ENCODE measurements at regions not wholly inside any gene's neighbourhood (a gene's known extent, or its start where the extent isn't known, plus 50 kb on each side); places are given as distances from the start of the nearest gene placed in this dataset.

DNA sequence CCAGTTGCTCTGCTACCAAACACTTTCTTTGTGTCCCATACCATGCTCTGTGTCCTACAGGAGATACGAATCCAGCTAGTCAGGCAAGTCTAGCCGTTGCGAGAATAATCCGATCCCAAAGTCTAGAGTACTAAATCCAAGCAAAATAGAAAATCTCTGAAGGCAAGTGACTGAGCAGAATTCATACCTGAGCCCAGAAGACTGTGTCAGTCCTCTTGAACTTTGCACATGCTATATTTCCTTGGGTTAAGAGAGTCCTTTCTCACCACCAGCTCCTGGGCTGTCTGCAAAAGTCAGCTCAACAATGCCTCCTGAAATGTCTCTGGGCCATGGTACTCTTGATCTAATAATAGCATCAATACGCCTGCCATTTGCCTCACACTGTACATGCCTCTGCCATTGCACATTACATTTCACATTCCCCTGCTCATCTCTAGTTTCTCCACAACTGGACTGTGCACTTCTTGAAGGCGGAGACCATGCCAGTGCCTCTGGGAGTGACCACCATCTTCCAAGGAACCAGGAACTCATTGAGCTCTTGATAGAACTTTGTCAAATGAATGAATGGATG lies 265.8 kb upstream of the ID2 start:
- Mint-ChIP-seq H3K4me3 (no peak overlapping the region), H3K36me3 (ENCODE audit: low read depth) (no peaks in the 10 kb centered on the region), H3K4me1 (ENCODE audit: low read depth) (no peaks in the 10 kb centered on the region), H3K9me3 (no peaks in the 10 kb centered on the region), H3K27ac (no peak overlapping the region), H3K27me3 (peaks cover 4% of the 10 kb centered on the region)
- no peak for DNase-seq

DNA sequence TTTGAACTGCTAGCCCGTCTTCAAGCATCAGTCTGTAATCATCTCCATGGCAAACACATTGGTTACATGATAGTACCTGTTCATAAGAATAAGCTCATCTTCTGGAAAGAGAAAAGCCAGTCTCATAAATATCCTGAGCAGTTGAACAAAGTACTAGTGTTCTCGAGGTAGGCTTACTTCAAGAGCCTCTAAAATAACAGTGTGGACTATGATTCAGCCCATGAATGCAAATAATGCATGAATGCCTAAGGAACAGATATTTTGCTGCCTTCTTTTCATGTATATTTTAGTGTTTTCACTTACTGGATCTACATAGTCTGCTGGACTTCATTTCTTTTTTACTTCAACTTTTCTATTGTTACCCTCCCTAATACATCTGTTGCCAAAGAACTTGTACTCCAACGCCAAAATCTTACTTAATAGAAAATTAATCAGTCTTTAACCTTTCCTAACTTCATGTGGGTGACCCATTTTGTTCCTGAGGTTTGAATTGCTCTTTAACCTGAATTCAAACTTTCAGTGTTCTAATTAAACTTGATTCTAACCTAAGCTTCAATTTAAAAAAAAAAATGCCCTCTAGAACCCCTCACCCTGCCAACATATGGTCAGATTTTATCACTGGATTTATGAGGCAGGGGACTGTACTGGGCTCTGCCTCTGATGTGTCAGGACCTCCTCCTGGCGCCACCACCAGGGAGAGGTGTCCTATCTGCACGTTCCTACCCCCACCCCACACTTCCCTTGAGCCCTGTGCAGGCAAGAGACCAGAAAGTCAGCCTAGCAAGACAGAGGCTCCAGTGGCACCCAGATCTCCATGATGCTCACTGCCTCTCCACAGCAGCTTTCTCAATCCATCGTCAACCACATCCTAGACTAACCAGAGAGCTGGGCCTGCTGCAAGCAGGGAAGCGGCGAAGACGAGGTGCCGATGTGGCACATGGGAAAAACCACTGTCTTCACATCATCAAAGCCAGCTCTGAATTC lies 264.7 kb upstream of the ID2 start:
- no peaks in the 10 kb centered on the region for H3K4me1 Mint-ChIP-seq (ENCODE audit: low read depth)
- H3K36me3 Mint-ChIP-seq (ENCODE audit: low read depth) = no peaks in the 10 kb centered on the region
- peaks cover 4% of the 10 kb centered on the region for H3K27me3 Mint-ChIP-seq
- H3K27ac Mint-ChIP-seq = no peak overlapping the region
- DNase-seq = peak; percentile 27
- H3K9me3 Mint-ChIP-seq = no peaks in the 10 kb centered on the region
- H3K4me3 Mint-ChIP-seq = no peak overlapping the region

DNA sequence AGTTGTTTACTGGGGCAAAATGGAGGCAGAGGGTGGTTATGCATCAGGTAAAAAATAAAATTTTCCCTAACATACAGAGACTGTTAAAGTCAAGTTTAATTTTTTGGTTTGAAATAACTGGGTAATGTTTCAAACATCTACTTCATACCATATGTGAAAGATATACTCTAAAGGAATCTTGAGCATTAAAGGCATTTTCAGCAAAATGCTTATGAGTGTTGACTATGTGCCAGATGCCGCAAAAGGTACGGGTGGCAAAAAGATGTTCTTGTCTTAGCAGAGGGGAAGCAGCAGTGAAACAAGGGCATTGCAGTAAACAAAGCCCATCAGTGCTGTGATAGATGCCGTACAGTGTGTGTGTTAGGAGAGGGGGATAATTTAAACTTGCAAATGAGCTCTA lies 263.1 kb upstream of the ID2 start:
- Mint-ChIP-seq H3K36me3 (ENCODE audit: low read depth) (no peaks in the 10 kb centered on the region), H3K27me3 (no peaks in the 10 kb centered on the region), H3K4me3 (no peak overlapping the region), H3K9me3 (no peaks in the 10 kb centered on the region), H3K4me1 (ENCODE audit: low read depth) (no peaks in the 10 kb centered on the region), H3K27ac (no peak overlapping the region)
- DNase-seq = no peak

DNA sequence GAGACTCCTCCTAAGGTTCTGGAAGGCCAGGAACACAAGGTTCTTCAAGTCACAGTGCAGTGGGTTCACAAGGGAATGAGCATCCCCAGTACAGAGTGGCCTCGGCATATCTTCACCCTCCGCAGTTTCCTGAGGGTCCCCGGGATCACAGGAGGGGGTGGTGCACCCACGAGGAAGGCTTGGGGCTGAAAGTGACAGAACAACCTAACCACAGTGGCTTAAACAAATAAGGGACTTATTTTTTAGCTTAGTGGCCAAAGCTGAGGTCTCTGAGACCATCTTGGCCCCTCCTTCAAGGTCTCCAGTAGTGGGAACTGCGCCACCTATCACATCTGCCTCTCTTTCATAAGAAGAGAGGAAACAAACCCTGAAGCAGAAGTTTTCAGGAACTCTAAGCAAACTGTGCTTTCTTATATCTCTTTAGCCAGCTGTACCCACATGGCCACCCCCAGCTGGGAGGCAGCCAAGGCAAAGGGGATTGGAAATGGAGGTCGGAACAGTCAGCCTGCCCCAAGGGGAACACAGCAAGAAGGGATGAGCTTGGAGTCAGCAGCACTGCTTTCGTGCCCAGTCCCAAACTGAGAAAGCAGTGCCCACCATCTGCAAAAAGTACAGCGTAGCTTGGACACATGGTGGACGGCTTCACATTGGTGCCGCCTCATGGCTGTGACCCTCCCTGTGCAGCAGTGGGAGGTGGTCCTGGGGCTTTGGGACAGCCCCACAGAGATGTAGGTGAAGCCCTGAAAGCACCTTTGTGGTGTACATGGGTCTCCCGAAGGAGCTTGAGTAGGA lies 260.0 kb upstream of the ID2 start:
- peak; percentile 22 for DNase-seq
- no peak overlapping the region for H3K27ac Mint-ChIP-seq
- H3K27me3 Mint-ChIP-seq = peaks cover 2% of the 10 kb centered on the region
- H3K4me1 Mint-ChIP-seq (ENCODE audit: low read depth) = peaks cover 15% of the 10 kb centered on the region
- H3K9me3 Mint-ChIP-seq = no peaks in the 10 kb centered on the region
- no peak overlapping the region for H3K4me3 Mint-ChIP-seq
- H3K36me3 Mint-ChIP-seq (ENCODE audit: low read depth) = no peaks in the 10 kb centered on the region

DNA sequence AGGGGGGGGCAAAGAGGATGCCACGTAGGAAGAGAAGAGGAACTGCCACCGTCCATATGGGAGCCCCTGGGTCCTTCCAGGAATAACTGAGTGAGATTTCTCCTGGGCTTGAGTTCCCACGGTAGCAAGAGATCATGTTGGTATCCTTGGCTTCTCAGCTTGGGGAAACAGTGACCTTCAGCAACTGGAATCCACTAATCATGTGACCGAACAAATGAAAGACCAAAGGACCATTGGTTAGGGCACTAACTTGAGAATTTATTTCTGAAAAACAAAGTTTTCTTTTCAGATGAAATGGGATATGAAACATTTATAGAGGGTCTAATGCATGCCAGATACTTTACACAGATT lies 259.4 kb upstream of the ID2 start:
- DNase-seq = no peak
- Mint-ChIP-seq H3K36me3 (ENCODE audit: low read depth) (no peaks in the 10 kb centered on the region), H3K27me3 (peaks cover 2% of the 10 kb centered on the region), H3K9me3 (no peaks in the 10 kb centered on the region), H3K4me3 (no peak overlapping the region), H3K27ac (no peak overlapping the region), H3K4me1 (ENCODE audit: low read depth) (peaks cover 15% of the 10 kb centered on the region)

DNA sequence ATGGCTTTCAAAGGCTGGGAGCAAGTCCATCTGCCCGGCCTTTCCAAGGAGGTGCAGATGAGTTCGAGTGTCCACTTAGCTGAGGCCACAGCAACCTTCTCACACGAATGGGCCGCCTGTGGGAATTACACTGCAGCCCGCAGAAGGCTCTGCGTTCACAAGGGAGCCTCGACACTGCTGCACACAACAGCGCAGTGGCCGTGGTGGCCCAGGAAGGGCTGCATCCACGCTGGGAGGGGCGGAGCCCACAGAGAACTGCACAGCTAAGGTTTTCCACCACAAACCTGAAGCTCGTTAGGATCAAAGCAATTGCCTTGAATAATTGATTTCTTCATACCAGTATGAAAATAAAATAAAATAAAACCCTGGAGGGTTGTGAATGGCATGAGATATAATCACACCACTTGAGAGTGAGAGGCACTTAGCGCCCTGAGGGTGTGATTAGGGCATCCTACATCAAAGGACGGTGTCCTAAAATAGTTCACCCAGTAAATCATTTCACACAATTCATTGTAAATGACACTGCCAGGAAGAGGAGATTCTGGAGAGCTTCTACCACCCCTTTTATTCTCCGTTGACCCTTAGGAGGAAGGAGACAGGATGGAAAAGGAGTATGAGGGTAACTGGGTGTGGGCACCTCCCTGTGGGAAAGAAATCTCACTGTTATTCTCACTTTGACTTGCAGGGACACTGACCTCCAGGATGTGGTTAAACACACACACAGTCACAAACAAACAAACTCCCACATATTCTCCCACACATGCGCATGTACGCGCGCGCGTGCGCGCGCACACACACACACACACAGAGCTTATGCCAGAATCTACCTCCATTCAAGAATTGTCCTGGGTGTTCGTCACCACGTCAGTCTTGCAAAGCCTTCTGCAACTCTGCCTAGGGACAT lies 256.6 kb upstream of the ID2 start:
- Mint-ChIP-seq H3K27me3 (peaks cover 2% of the 10 kb centered on the region), H3K9me3 (no peaks in the 10 kb centered on the region), H3K4me1 (ENCODE audit: low read depth) (peaks cover 15% of the 10 kb centered on the region), H3K4me3 (no peak overlapping the region), H3K36me3 (ENCODE audit: low read depth) (no peaks in the 10 kb centered on the region), H3K27ac (peak overlapping the region; percentile 13)
- no peak for DNase-seq

DNA sequence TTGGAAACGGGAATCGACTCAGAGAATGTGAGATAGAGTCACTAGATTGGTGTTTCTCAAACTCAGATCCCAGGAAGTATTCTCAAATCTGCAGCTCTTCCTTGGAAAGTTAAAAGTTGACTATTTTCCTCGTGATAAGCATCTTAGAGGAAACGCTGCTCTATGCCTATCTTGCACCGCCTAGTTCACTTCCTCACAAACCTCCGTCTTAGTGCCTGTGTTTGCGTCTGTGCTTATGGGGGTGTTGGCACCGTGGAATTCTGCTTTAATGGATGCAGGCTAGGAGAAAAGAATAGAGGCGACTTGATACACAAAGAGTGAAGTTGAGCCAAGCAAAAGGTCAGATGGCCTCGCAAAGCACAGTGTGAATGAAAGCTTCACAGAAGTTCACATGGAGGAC lies 255.3 kb upstream of the ID2 start:
- no peak overlapping the region for H3K4me3 Mint-ChIP-seq

DNA sequence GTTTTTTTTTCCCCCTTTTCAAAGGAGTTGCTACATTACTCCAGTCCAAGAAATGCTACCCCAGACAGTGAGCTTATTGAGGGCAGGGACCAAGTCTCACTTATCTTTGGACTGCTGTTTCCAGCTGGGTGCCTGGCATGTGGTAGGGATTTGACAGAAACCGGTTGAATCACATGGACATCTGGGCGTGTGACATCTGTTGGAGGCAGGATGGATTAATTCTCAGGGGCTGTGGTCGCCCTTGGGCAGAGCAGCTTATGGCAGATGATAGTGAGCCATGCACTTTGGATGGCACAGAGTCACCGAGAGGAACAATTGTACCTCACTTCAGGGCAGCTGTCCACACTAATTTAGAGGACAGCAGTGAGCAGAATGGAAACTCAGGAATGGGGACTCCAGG lies 254.6 kb upstream of the ID2 start:
- DNase-seq = no peak
- H3K27me3 Mint-ChIP-seq = peaks cover 2% of the 10 kb centered on the region
- H3K36me3 Mint-ChIP-seq (ENCODE audit: low read depth) = no peaks in the 10 kb centered on the region
- H3K4me1 Mint-ChIP-seq (ENCODE audit: low read depth) = peaks cover 18% of the 10 kb centered on the region
- H3K9me3 Mint-ChIP-seq = no peaks in the 10 kb centered on the region
- H3K4me3 Mint-ChIP-seq = no peak overlapping the region
- no peak overlapping the region for H3K27ac Mint-ChIP-seq

More for the DNA sequence above, 255.3 kb upstream of the ID2 start:
- Mint-ChIP-seq H3K27ac (no peak overlapping the region), H3K27me3 (peaks cover 2% of the 10 kb centered on the region), H3K9me3 (no peaks in the 10 kb centered on the region), H3K4me1 (ENCODE audit: low read depth) (peaks cover 15% of the 10 kb centered on the region), H3K36me3 (ENCODE audit: low read depth) (no peaks in the 10 kb centered on the region)
- DNase-seq = no peak

DNA sequence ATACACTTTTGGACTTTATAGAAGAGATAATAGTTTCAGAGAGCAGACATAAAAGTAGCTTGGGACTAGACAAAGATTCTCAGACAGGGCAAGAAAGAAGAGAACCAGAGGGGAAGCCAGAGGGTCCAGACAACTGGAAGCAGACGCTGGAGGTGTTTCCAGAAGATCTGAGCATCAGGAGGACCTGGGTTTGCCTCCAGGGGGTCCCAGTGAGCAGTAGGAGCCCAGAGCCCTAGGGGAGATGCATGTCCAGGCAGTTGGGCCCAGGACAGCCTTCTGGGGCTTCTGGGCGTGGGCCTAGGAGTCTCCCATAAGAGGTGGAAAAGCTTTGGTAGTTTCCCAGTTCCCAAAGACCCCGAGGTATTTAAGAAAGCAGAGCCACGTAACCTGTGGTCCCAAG lies 251.2 kb upstream of the ID2 start:
- DNase-seq = no peak
- Mint-ChIP-seq H3K27me3 (no peaks in the 10 kb centered on the region), H3K4me3 (no peak overlapping the region), H3K27ac (no peak overlapping the region), H3K36me3 (ENCODE audit: low read depth) (no peaks in the 10 kb centered on the region), H3K9me3 (no peaks in the 10 kb centered on the region), H3K4me1 (ENCODE audit: low read depth) (peaks cover 24% of the 10 kb centered on the region)

DNA sequence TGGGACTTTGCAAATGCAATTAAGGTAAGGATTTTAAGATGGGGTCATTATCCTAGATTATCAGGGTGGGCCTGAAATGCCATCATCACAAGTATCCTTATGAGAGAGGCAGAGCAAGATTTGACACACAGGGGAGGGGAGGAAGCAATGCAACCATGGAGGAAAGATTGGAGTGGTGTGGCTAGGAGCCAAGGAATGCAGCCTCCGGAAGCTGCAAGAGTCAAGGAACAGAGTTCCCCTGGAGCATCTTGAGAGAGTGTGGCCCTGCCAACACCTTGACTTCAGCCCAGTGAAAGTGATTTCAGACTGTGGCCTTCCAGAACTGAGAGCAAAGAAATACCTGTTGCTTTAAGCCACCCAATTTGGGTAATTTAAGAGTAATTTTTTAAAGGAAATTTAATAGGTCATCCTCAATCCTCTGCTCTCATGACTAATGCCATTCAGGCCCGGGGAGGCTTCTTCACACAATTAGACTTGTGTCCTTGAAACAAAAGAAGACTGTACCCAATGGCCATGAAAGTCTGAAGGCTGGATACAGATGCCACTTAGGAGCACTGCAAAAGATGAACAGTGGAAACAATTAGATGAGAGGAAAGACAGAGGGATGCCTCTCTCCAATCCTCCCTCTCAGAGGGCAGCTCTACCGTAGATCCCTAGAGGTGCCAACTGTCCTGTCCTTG lies 250.3 kb upstream of the ID2 start:
- no peak overlapping the region for H3K27ac Mint-ChIP-seq
- peaks cover 18% of the 10 kb centered on the region for H3K4me1 Mint-ChIP-seq (ENCODE audit: low read depth)
- H3K4me3 Mint-ChIP-seq = no peak overlapping the region
- no peaks in the 10 kb centered on the region for H3K27me3 Mint-ChIP-seq
- no peaks in the 10 kb centered on the region for H3K36me3 Mint-ChIP-seq (ENCODE audit: low read depth)
- no peaks in the 10 kb centered on the region for H3K9me3 Mint-ChIP-seq
- DNase-seq = no peak

DNA sequence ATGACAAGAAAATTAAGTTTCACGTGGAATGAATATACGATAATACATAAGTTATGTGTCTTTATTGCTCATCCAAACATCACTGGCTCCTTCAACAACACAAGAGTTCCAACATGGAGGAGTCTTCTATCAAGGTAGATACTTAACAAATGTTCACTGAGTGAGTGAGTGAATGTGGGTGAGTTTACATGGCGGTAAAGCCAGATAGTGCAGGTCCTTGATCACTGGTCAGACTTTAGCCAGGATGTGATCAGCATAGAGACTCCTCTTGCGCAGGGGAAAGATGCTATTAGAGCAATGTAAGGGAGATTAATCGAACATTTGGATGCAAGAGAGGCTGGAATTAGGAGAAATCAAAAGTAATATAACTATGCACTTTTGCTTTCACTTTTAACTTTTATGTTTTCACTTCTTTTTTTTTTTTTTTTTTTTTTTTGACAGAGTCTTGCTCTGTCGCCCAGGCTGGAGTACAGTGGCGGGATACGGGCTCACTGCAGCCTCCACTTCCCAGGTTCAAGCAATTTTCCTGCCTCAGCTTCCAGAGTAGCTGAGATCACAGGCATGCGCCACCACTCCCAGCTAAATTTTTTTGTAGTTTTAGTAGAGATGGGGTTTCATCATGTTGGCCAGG lies 249.0 kb upstream of the ID2 start:
- H3K9me3 Mint-ChIP-seq = no peaks in the 10 kb centered on the region
- H3K4me1 Mint-ChIP-seq (ENCODE audit: low read depth) = peaks cover 16% of the 10 kb centered on the region
- no peak for DNase-seq
- H3K27ac Mint-ChIP-seq = peak overlapping the region; percentile 74
- H3K27me3 Mint-ChIP-seq = no peaks in the 10 kb centered on the region
- H3K4me3 Mint-ChIP-seq = peak overlapping the region; percentile 45
- no peaks in the 10 kb centered on the region for H3K36me3 Mint-ChIP-seq (ENCODE audit: low read depth)

DNA sequence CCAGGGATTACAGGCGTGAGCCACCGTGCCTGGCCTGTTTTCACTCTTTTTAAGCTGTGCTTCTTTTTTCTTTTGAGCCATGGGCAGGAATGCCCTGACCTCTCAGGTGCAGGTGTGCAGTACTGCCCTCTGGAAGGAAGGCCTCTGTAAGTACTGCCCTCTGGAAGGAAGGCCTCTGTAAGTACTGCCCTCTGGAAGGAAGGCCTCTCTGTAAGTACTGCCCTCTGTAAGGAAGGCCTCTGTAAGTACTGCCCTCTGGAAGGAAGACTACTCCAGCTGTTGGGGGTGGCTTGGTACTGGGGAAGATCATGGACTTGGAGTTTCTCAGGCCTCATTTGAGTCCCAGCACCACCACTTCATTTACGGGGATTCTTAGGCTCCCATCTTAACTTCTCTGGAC lies 248.5 kb upstream of the ID2 start:
- peaks cover 17% of the 10 kb centered on the region for H3K4me1 Mint-ChIP-seq (ENCODE audit: low read depth)
- no peaks in the 10 kb centered on the region for H3K27me3 Mint-ChIP-seq
- H3K4me3 Mint-ChIP-seq = peak overlapping the region; percentile 18
- H3K27ac Mint-ChIP-seq = peak overlapping the region; percentile 27
- H3K36me3 Mint-ChIP-seq (ENCODE audit: low read depth) = no peaks in the 10 kb centered on the region
- no peak for DNase-seq
- no peaks in the 10 kb centered on the region for H3K9me3 Mint-ChIP-seq

DNA sequence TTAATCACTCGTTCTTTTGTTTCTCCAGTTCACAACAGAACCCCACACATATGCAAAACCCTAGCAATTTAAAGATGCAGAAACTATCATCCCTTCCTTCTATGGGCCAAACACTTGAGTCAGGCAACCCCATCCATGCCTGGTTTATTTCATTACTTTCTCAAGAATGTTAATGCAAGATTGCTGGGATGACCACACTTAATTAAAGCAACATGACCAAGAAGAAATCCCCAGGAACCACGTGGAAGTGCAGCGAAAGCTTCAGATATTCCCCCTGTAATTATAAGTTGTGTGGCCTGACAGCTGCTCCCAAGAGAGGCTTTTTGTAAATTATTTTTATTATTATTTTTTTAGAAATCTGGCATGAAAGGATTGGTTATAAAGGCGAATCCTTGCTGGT lies 246.2 kb upstream of the ID2 start:
- Mint-ChIP-seq H3K4me1 (ENCODE audit: low read depth) (peaks cover 22% of the 10 kb centered on the region), H3K4me3 (no peak overlapping the region), H3K36me3 (ENCODE audit: low read depth) (no peaks in the 10 kb centered on the region), H3K27ac (no peak overlapping the region), H3K9me3 (no peaks in the 10 kb centered on the region), H3K27me3 (no peaks in the 10 kb centered on the region)
- no peak for DNase-seq

Measured in activated T-cell treated with anti-CD3 and anti-CD28 coated beads, Interleukin-2, amount 50 U/mL, for 24 hours (primary cell).